PC-9 (cell line): ENCODE measurements at regions not wholly inside any gene's neighbourhood (a gene's known extent, or its start where the extent isn't known, plus 50 kb on each side); places are given as distances from the start of the nearest gene placed in this dataset.

ENCODE experiments used
- BruUV-seq: library from RNA; stranded (reverse); fragments of 400-500 nt; replicated peaks from 2 replicates; lab custom pipeline; 2021; lab: Mats Ljungman, UMichigan
- CTCF ChIA-PET: fragments of 300-600 bp; sonication (Branson Sonifier 250); formaldehyde crosslinking; loops from one replicate; lab custom pipeline; 2022; ENCODE audit warnings: antibody characterized with exemption; lab: Charles Lee
- POLR2A ChIA-PET: fragments of 300-600 bp; sonication (Branson Sonifier 250); formaldehyde crosslinking; loops from one replicate; lab custom pipeline; 2022; ENCODE audit warnings: antibody characterized with exemption; ENCODE audit not compliant: unreplicated experiment; lab: Charles Lee
- DNase-seq, 2 experiments: peaks; one replicate each; pipeline versions ENCODE4 v3.0.0 to v3.0.0-alpha.2; 2015 to 2022; ENCODE audit warnings: mixed read lengths in 1 of 2
- H2AFZ ChIP-seq: fragments of 200-600 bp; sonication (generic); 2 replicates; pipeline ENCODE4 v1.8.1; 2017; ENCODE audit warnings: antibody characterized with exemption
- H3F3A ChIP-seq: fragments of 200-600 bp; sonication (generic); 2 replicates; pipeline ENCODE4 v1.8.1; 2017; ENCODE audit warnings: antibody characterized with exemption, mild to moderate bottlenecking, low read depth; ENCODE audit not compliant: insufficient read depth
- H3K27ac ChIP-seq: fragments of 200-600 bp; sonication (generic); 2 replicates; pipeline ENCODE4 v1.6.1; 2016; ENCODE audit warnings: mixed run types
- H3K27me3 ChIP-seq: fragments of 200-600 bp; sonication (generic); 2 replicates; pipeline ENCODE4 v1.6.1; 2016; ENCODE audit warnings: low read depth, mixed run types; ENCODE audit not compliant: insufficient read depth
- H3K36me3 ChIP-seq: fragments of 200-600 bp; sonication (generic); 2 replicates; pipeline ENCODE4 v1.6.1; 2016; ENCODE audit warnings: low read depth, mixed run types
- H3K4me1 ChIP-seq: fragments of 200-600 bp; sonication (generic); replicated peaks from 2 replicates; pipeline ENCODE4 v1.6.1; 2016; ENCODE audit warnings: mixed run types; ENCODE audit not compliant: insufficient read depth
- H3K4me2 ChIP-seq: fragments of 200-600 bp; sonication (generic); 2 replicates; pipeline ENCODE4 v1.6.1; 2017; ENCODE audit warnings: mixed run types
- H3K4me3 ChIP-seq: fragments of 200-600 bp; sonication (generic); 2 replicates; pipeline ENCODE4 v1.6.1; 2016; ENCODE audit warnings: mixed run types
- H3K79me2 ChIP-seq: fragments of 200-600 bp; sonication (generic); 2 replicates; pipeline ENCODE4 v1.6.1; 2017; ENCODE audit warnings: low read depth, mixed run types
- H3K9me2 ChIP-seq: fragments of 200-600 bp; sonication (generic); 2 replicates; pipeline ENCODE4 v1.8.1; 2017; ENCODE audit warnings: mild to moderate bottlenecking; ENCODE audit not compliant: insufficient read depth
- H3K9me3 ChIP-seq: fragments of 200-600 bp; sonication (generic); 2 replicates; pipeline ENCODE4 v1.8.1; 2016; ENCODE audit warnings: low read depth; ENCODE audit not compliant: insufficient read depth
- H4K20me1 ChIP-seq: fragments of 200-600 bp; sonication (generic); 2 replicates; pipeline ENCODE4 v1.8.1; 2017; ENCODE audit not compliant: insufficient read depth
- CTCF ChIP-seq: fragments of 200-600 bp; sonication (generic); conservative IDR thresholded peaks from 2 replicates; pipeline ENCODE4 v1.6.1; 2017; ENCODE audit warnings: mixed run types, antibody characterized with exemption, mild to moderate bottlenecking, moderate library complexity
- EZH2 ChIP-seq: fragments of 200-600 bp; sonication (generic); IDR thresholded peaks from 2 replicates; pipeline ENCODE4 v1.8.0; 2017; ENCODE audit warnings: antibody characterized with exemption, low read depth
- intact Hi-C: fragments of 100-400 bp; cut with micrococcal nuclease; formaldehyde crosslinking; loops from one replicate; pipeline ENCODE4 v1.10.0; 2022; ENCODE audit not compliant: unreplicated experiment

GRCh38 chr5:69007726-69008368 lies 86.0 kb upstream of the SLC30A5 start:
- Histone ChIP-seq H3F3A (no peaks in the 10 kb centered on the region), H3K4me1 (no peaks in the 10 kb centered on the region), H3K27me3 (no peaks in the 10 kb centered on the region), H3K4me3 (no peak overlapping the region), H3K9me2 (no peaks in the 10 kb centered on the region), H3K9me3 (no peaks in the 10 kb centered on the region), H3K27ac (no peak overlapping the region), H2AFZ (no peak overlapping the region), H3K79me2 (no peaks in the 10 kb centered on the region), H4K20me1 (no peaks in the 10 kb centered on the region), H3K4me2 (no peak overlapping the region), H3K36me3 (no peaks in the 10 kb centered on the region)
- intact Hi-C loops, result loop anchor here (1.0 kb wide), 1 partner anchor 722 kb away; no protein-coding TSS in a partner anchor
- POLR2A ChIA-PET, result no interaction called here
- CTCF ChIA-PET, result no interaction called here
- no TSS peak for BruUV-seq
- DNase-seq, result peak; percentile 46 to 60
- peak; percentile 91 for TF ChIP-seq CTCF
- no peak for TF ChIP-seq EZH2

- Histone ChIP-seq H3K79me2 (no peaks in the 10 kb centered on the region), H2AFZ (no peak overlapping the region), H3K27me3 (peaks cover 8% of the 10 kb centered on the region; the same call in 1 of the 2 replicates), H3K36me3 (no peaks in the 10 kb centered on the region), H4K20me1 (no peaks in the 10 kb centered on the region), H3K4me1 (no peaks in the 10 kb centered on the region), H3K9me3 (no peaks in the 10 kb centered on the region), H3F3A (no peaks in the 10 kb centered on the region), H3K9me2 (no peaks in the 10 kb centered on the region), H3K4me2 (no peak overlapping the region), H3K27ac (no peak overlapping the region), H3K4me3 (no peak overlapping the region)
- no TSS peak for BruUV-seq
- TF ChIP-seq CTCF, result no peak
- no peak for DNase-seq
- ChIA-PET POLR2A (no interaction called here), CTCF (no interaction called here)
- intact Hi-C loops, result no loop called here
Measured at GRCh38 chr5:69010476-69010875, 83.3 kb upstream of the SLC30A5 start.

GRCh38 chr5:69011910-69012309 lies 81.9 kb upstream of the SLC30A5 start:
- Histone ChIP-seq H3K27ac (no peak overlapping the region), H4K20me1 (no peaks in the 10 kb centered on the region), H3K4me1 (no peaks in the 10 kb centered on the region), H3K9me3 (no peaks in the 10 kb centered on the region), H3K36me3 (no peaks in the 10 kb centered on the region), H3K4me2 (no peak overlapping the region), H3K79me2 (no peaks in the 10 kb centered on the region), H3K4me3 (no peak overlapping the region), H3F3A (no peaks in the 10 kb centered on the region), H3K9me2 (no peaks in the 10 kb centered on the region), H2AFZ (no peak overlapping the region), H3K27me3 (peaks cover 8% of the 10 kb centered on the region; the same call in 1 of the 2 replicates)
- no peak for DNase-seq
- CTCF ChIA-PET, result no interaction called here
- TF ChIP-seq CTCF, result no peak
- intact Hi-C loops, result no loop called here
- POLR2A ChIA-PET, result no interaction called here
- BruUV-seq, result no TSS peak
